Lower leg skin (tissue), 3 donors: ENCODE measurements at regions not wholly inside any gene's neighbourhood (a gene's known extent, or its start where the extent isn't known, plus 50 kb on each side); places are given as distances from the start of the nearest gene placed in this dataset.

Experiments used
- CTCF ChIP-seq, 3 donors: fragments of 450-650 bp; IDR thresholded peaks; one replicate each; pipeline ENCODE4 v1.5.1; 2016; ENCODE audit warnings: antibody characterized with exemption in 3 of 3, mild to moderate bottlenecking in 3 of 3, moderate library complexity in 2 of 3
- POLR2A ChIP-seq, 2 donors: fragments of 450-650 bp; IDR thresholded peaks; one replicate each; pipeline ENCODE4 v1.6.1; 2016 to 2017; ENCODE audit warnings: antibody characterized with exemption in 2 of 2, mild to moderate bottlenecking in 1 of 2, moderate library complexity in 1 of 2

- TF ChIP-seq CTCF (IDR thresholded peaks at IDR 0.05) (no peak), POLR2A (IDR thresholded peaks at IDR 0.05) (no peak)
Measured at GRCh38 chr6:74603322-74604076, 602.4 kb downstream of the COL12A1 start.
